ENCODE measurements at regions not wholly inside any gene's neighbourhood (a gene's known extent, or its start where the extent isn't known, plus 50 kb on each side); places are given as distances from the start of the nearest gene placed in this dataset.
"Not testable (repeated sequence)": the region's sequence is repeated elsewhere in the genome, so short reads cannot be mapped to it uniquely, and the experiment has no call there.

- DNase-seq (ENCODE audit: low read depth) = no peak
- no peak overlapping the region for H3K4me3 ChIP-seq (ENCODE audit: low read depth, low read length)
- TF ChIP-seq CTCF (IDR thresholded peaks at IDR 0.05; ENCODE audit: insufficient read depth, low read depth, low read length, missing control alignments) = no peak
Measured at GRCh38 chr3:187491371-187491770, 123.2 kb downstream of the RTP4 start.

- H3K4me3 ChIP-seq (ENCODE audit: low read depth, low read length) = no peak overlapping the region
- DNase-seq (ENCODE audit: low read depth) = no peak
- TF ChIP-seq CTCF (IDR thresholded peaks at IDR 0.05; ENCODE audit: insufficient read depth, low read depth, low read length, missing control alignments) = no peak
Measured at GRCh38 chr3:187490366-187490765, 122.2 kb downstream of the RTP4 start.

- no peak for DNase-seq (ENCODE audit: low read depth)
- no peak overlapping the region for H3K4me3 ChIP-seq (ENCODE audit: low read depth, low read length)
- TF ChIP-seq CTCF (IDR thresholded peaks at IDR 0.05; ENCODE audit: insufficient read depth, low read depth, low read length, missing control alignments) = no peak
Measured at GRCh38 chr3:187484547-187485295, 116.5 kb downstream of the RTP4 start.

- no peak for TF ChIP-seq CTCF (IDR thresholded peaks at IDR 0.05; ENCODE audit: insufficient read depth, low read depth, low read length, missing control alignments)
- no peak overlapping the region for H3K4me3 ChIP-seq (ENCODE audit: low read depth, low read length)
- DNase-seq (ENCODE audit: low read depth) = no peak
Measured at GRCh38 chr3:187481426-187481825, 113.2 kb downstream of the RTP4 start.

GRCh38 chr3:187475613-187476012, 107.4 kb downstream of the RTP4 start:
- not testable (repeated sequence) for H3K4me3 ChIP-seq (ENCODE audit: low read depth, low read length); DNase-seq (ENCODE audit: low read depth)

- no peak for DNase-seq (ENCODE audit: low read depth)
- TF ChIP-seq CTCF (IDR thresholded peaks at IDR 0.05; ENCODE audit: insufficient read depth, low read depth, low read length, missing control alignments) = no peak
- no peak overlapping the region for H3K4me3 ChIP-seq (ENCODE audit: low read depth, low read length)
Measured at GRCh38 chr3:187473778-187474406, 105.7 kb downstream of the RTP4 start.

- not testable (repeated sequence) for H3K4me3 ChIP-seq (ENCODE audit: low read depth, low read length); DNase-seq (ENCODE audit: low read depth)
Measured at GRCh38 chr3:187466306-187466705, 98.1 kb downstream of the RTP4 start.

GRCh38 chr3:187465503-187465902, 97.3 kb downstream of the RTP4 start:
- TF ChIP-seq CTCF (IDR thresholded peaks at IDR 0.05; ENCODE audit: insufficient read depth, low read depth, low read length, missing control alignments) = no peak
- DNase-seq (ENCODE audit: low read depth) = no peak

More at GRCh38 chr3:187465503-187465902, 97.3 kb downstream of the RTP4 start:
- H3K4me3 ChIP-seq (ENCODE audit: low read depth, low read length) = no peak overlapping the region

Data from GM12865 (cell line).